GM12891 (cell line): ENCODE measurements at regions not wholly inside any gene's neighbourhood (a gene's known extent, or its start where the extent isn't known, plus 50 kb on each side); places are given as distances from the start of the nearest gene placed in this dataset.

Experiments
- POLR2A ChIP-seq: IDR thresholded peaks from 2 replicates; pipeline ENCODE4 v1.6.1; 2011; ENCODE audit warnings: low read depth, low read length, control low read depth
- POLR2AphosphoS5 ChIP-seq: IDR thresholded peaks from 2 replicates; pipeline ENCODE4 v1.6.1; 2011; ENCODE audit warnings: low read depth, low read length, control low read depth

DNA sequence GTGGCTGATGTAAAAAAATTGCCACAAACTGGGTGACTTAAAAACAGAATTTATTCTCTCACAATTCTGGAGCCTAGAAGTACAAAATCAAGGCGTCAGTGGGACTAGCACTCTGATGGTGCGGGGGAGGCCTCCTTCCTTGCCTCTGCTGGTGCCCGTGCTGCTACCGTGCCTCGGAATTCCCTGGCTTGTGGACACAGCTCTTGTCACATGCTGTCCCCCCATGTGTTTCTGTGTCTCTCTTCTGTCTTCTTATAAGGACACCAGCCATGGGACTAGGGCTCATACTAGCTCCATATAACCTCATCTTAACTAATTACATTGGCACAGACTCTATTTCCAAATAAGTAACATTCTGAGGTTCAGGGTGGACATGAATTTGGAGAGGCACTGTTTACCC, 242.3 kb upstream of the IRX2 start:
- TF ChIP-seq POLR2AphosphoS5, result no peak
- no peak for TF ChIP-seq POLR2A
